ENCODE measurements at regions not wholly inside any gene's neighbourhood (a gene's known extent, or its start where the extent isn't known, plus 50 kb on each side); places are given as distances from the start of the nearest gene placed in this dataset.

DNA sequence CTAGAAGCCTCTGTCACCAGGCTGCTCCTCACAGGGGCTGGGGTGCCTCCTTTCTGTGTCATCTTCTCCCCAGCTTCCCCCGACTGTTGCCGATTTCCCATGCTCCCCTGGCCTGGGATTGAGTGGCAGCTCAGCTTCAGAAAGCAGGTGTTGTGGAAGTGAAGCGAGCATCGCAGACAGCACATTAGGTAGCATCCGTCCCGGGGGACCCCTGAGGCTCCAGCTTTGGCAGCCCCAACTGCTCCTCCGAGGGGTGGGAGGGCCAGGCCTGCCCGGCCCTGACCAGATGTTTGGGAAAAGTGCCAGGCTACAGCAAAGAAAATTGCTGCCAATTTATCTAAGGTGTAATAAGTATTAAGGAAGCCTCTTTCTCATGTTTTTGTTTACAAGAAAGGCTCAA lies 1045.6 kb downstream of the BCL11B start:
- TF ChIP-seq, protein P1, sequence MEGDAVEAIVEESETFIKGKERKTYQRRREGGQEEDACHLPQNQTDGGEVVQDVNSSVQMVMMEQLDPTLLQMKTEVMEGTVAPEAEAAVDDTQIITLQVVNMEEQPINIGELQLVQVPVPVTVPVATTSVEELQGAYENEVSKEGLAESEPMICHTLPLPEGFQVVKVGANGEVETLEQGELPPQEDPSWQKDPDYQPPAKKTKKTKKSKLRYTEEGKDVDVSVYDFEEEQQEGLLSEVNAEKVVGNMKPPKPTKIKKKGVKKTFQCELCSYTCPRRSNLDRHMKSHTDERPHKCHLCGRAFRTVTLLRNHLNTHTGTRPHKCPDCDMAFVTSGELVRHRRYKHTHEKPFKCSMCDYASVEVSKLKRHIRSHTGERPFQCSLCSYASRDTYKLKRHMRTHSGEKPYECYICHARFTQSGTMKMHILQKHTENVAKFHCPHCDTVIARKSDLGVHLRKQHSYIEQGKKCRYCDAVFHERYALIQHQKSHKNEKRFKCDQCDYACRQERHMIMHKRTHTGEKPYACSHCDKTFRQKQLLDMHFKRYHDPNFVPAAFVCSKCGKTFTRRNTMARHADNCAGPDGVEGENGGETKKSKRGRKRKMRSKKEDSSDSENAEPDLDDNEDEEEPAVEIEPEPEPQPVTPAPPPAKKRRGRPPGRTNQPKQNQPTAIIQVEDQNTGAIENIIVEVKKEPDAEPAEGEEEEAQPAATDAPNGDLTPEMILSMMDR (IDR thresholded peaks at IDR 0.05; ENCODE audit: low read depth, low read length) = no peak
- no peak for TF ChIP-seq POLR2A (IDR thresholded peaks at IDR 0.05; ENCODE audit: extremely low read depth, insufficient read length)
- TF ChIP-seq MYC (IDR thresholded peaks at IDR 0.05; ENCODE audit: low read depth, low read length) = no peak

Measured in NB4 (cell line).